ENCODE measurements at regions not wholly inside any gene's neighbourhood (a gene's known extent, or its start where the extent isn't known, plus 50 kb on each side); places are given as distances from the start of the nearest gene placed in this dataset.
A peak's percentile ranks its signal among the peaks of the same experiment; 100 is the strongest.

- WGBS, 2 donors, result 31 to 38% methylated on average over 1 of the region's 1 CpG
- DNase-seq (no peak), ATAC-seq (no peak)
- intact Hi-C loops (cut with DNase I), result no loop called here
- H3K4me3 ChIP-seq, result no peak overlapping the region
- H3K27ac ChIP-seq, result no peak overlapping the region
- no peaks in the 10 kb centered on the region for H3K27me3 ChIP-seq
- no peaks in the 10 kb centered on the region for H3K36me3 ChIP-seq
- H3K4me1 ChIP-seq, result no peaks in the 10 kb centered on the region
- TF ChIP-seq CTCF (IDR thresholded peaks at IDR 0.05), result no peak
- peaks cover 0 to 16% (median 0%) of the 10 kb centered on the region in 11 donors for H3K9me3 ChIP-seq
These were observed 195.6 kb upstream of the GLI3 start for GRCh38 chr7:42432644-42433043.

GRCh38 chr7:42431873-42432272, 194.9 kb upstream of the GLI3 start:
- Histone ChIP-seq H3K9me3 (peaks cover 0 to 12% (median 0%) of the 10 kb centered on the region in 11 donors), H3K27ac (no peak overlapping the region), H3K36me3 (no peaks in the 10 kb centered on the region), H3K4me3 (no peak overlapping the region), H3K27me3 (no peaks in the 10 kb centered on the region), H3K4me1 (no peaks in the 10 kb centered on the region)
- TF ChIP-seq CTCF (IDR thresholded peaks at IDR 0.05), result no peak
- ATAC-seq (peak in 2 of 8 donors; percentile 35 to 78), DNase-seq (no peak)
- intact Hi-C loops (cut with DNase I), result no loop called here
- WGBS, 2 donors, result 38 to 51% methylated on average over 2 of the region's 2 CpGs

GRCh38 chr7:42429339-42429738, 192.3 kb upstream of the GLI3 start:
- 75 to 81% methylated on average over 4 of the region's 4 CpGs for WGBS, 2 donors
- TF ChIP-seq CTCF (IDR thresholded peaks at IDR 0.05), result no peak
- ATAC-seq (no peak), DNase-seq (no peak)
- H3K27ac ChIP-seq, result no peak overlapping the region
- H3K4me3 ChIP-seq, result no peak overlapping the region
- no peaks in the 10 kb centered on the region for H3K4me1 ChIP-seq
- no peaks in the 10 kb centered on the region for H3K9me3 ChIP-seq
- no peaks in the 10 kb centered on the region for H3K36me3 ChIP-seq
- intact Hi-C loops (cut with DNase I), result no loop called here
- no peaks in the 10 kb centered on the region for H3K27me3 ChIP-seq

- 55 to 59% methylated on average over 4 of the region's 4 CpGs for WGBS, 2 donors
- intact Hi-C loops (cut with DNase I), result no loop called here
- DNase-seq, result no peak
These were observed 189.2 kb upstream of the GLI3 start for GRCh38 chr7:42426163-42426562.

More at GRCh38 chr7:42426163-42426562, 189.2 kb upstream of the GLI3 start:
- no peak for ATAC-seq
- Histone ChIP-seq H3K36me3 (no peaks in the 10 kb centered on the region), H3K27me3 (no peaks in the 10 kb centered on the region), H3K9me3 (no peaks in the 10 kb centered on the region), H3K4me1 (no peaks in the 10 kb centered on the region), H3K27ac (no peak overlapping the region), H3K4me3 (no peak overlapping the region)
- TF ChIP-seq CTCF (IDR thresholded peaks at IDR 0.05), result no peak

All from heart right ventricle (tissue), 16 donors.